H9 (cell line): ENCODE measurements at regions not wholly inside any gene's neighbourhood (a gene's known extent, or its start where the extent isn't known, plus 50 kb on each side); places are given as distances from the start of the nearest gene placed in this dataset.

Experiments
- DNase-seq: peaks from one replicate; pipeline ENCODE4 v3.0.0-alpha.2; 2017
- H2AFZ ChIP-seq: one replicate; pipeline ENCODE4 v1.6.1; 2013; ENCODE audit warnings: mild to moderate bottlenecking, low read length, control low read depth, moderate library complexity
- H2AK5ac ChIP-seq: 2 replicates; pipeline ENCODE4 v1.6.1; 2013; ENCODE audit warnings: low read length, control low read depth, mixed read lengths; ENCODE audit not compliant: insufficient read length
- H2BK120ac ChIP-seq: one replicate; pipeline ENCODE4 v1.6.1; 2013; ENCODE audit warnings: low read depth, mild to moderate bottlenecking, low read length, control low read depth, inconsistent platforms; ENCODE audit not compliant: poor library complexity, severe bottlenecking
- H2BK12ac ChIP-seq: 2 replicates; pipeline ENCODE4 v1.6.1; 2013; ENCODE audit warnings: low read length, control low read depth, mixed read lengths, low read depth; ENCODE audit not compliant: insufficient read length
- H2BK15ac ChIP-seq: 2 replicates; pipeline ENCODE4 v1.6.1; 2013; ENCODE audit warnings: low read depth, low read length, control low read depth
- H2BK20ac ChIP-seq: one replicate; pipeline ENCODE4 v1.6.1; 2013; ENCODE audit warnings: low read depth, mild to moderate bottlenecking, low read length, control low read depth, inconsistent platforms; ENCODE audit not compliant: poor library complexity, severe bottlenecking
- H2BK5ac ChIP-seq: 2 replicates; pipeline ENCODE4 v1.6.1; 2013; ENCODE audit warnings: low read length, control low read depth, mixed read lengths; ENCODE audit not compliant: insufficient read length
- H3K14ac ChIP-seq: 2 replicates; pipeline ENCODE4 v1.6.1; 2013; ENCODE audit warnings: low read length, control low read depth; ENCODE audit not compliant: insufficient read depth
- H3K18ac ChIP-seq: 2 replicates; pipeline ENCODE4 v1.6.1; 2013; ENCODE audit warnings: low read depth, mild to moderate bottlenecking, mixed read lengths, low read length, control low read depth; ENCODE audit not compliant: insufficient read length
- H3K23ac ChIP-seq: 2 replicates; pipeline ENCODE4 v1.6.1; 2013; ENCODE audit warnings: low read length, control low read depth, mixed read lengths, low read depth; ENCODE audit not compliant: insufficient read length
- H3K23me2 ChIP-seq: 2 replicates; pipeline ENCODE4 v1.6.1; 2013; ENCODE audit warnings: low read depth, mild to moderate bottlenecking, mixed read lengths, low read length, control low read depth; ENCODE audit not compliant: insufficient read length, poor library complexity, severe bottlenecking
- H3K27ac ChIP-seq: 2 replicates; pipeline ENCODE4 v1.5.1; 2013; ENCODE audit warnings: low read length, control low read depth, mixed read lengths, low read depth; ENCODE audit not compliant: insufficient read length
- H3K27me3 ChIP-seq: 2 replicates; pipeline ENCODE4 v1.6.1; 2013; ENCODE audit warnings: low read length, control low read depth, inconsistent platforms; ENCODE audit not compliant: insufficient read depth
- H3K4ac ChIP-seq: 2 replicates; pipeline ENCODE4 v1.6.1; 2013; ENCODE audit warnings: low read depth, mild to moderate bottlenecking, control low read depth, inconsistent platforms, low read length, moderate library complexity
- H3K4me1 ChIP-seq: 2 replicates; pipeline ENCODE4 v1.6.1; 2013; ENCODE audit warnings: low read length, control low read depth, inconsistent platforms; ENCODE audit not compliant: insufficient read depth
- H3K4me2 ChIP-seq: 2 replicates; pipeline ENCODE4 v1.6.1; 2013; ENCODE audit warnings: low read length, control low read depth, mixed read lengths; ENCODE audit not compliant: insufficient read length, insufficient read depth
- H3K56ac ChIP-seq: 2 replicates; pipeline ENCODE4 v1.6.1; 2013; ENCODE audit warnings: low read depth, mild to moderate bottlenecking, mixed read lengths, low read length, control low read depth; ENCODE audit not compliant: insufficient read length
- H3K79me1 ChIP-seq: 2 replicates; pipeline ENCODE4 v1.6.1; 2013; ENCODE audit warnings: low read depth, mild to moderate bottlenecking, moderate library complexity, low read length, control low read depth, inconsistent platforms; ENCODE audit not compliant: insufficient read depth, poor library complexity, severe bottlenecking
- H3K79me2 ChIP-seq: 2 replicates; pipeline ENCODE4 v1.6.1; 2013; ENCODE audit warnings: low read length, control low read depth, inconsistent platforms; ENCODE audit not compliant: insufficient read depth
- H3K9ac ChIP-seq: 2 replicates; pipeline ENCODE4 v1.6.1; 2013; ENCODE audit warnings: low read length, control low read depth, mixed read lengths; ENCODE audit not compliant: insufficient read length; ENCODE audit errors: extremely low read depth
- H3K9me3 ChIP-seq: one replicate; pipeline ENCODE4 v1.6.1; 2013; ENCODE audit warnings: low read depth, low read length, inconsistent platforms; ENCODE audit not compliant: control insufficient read depth
- H3T11ph ChIP-seq: one replicate; pipeline ENCODE4 v1.6.1; 2013; ENCODE audit warnings: mild to moderate bottlenecking, low read length, control low read depth, inconsistent platforms
- H4K20me1 ChIP-seq: one replicate; pipeline ENCODE4 v1.6.1; 2013; ENCODE audit not compliant: control insufficient read depth, insufficient read length, insufficient read depth
- H4K5ac ChIP-seq: 2 replicates; pipeline ENCODE4 v1.6.1; 2013; ENCODE audit warnings: low read depth, mild to moderate bottlenecking, mixed read lengths, low read length, control low read depth; ENCODE audit not compliant: insufficient read length
- H4K8ac ChIP-seq: replicated peaks from 2 replicates; pipeline ENCODE4 v1.6.1; 2013; ENCODE audit warnings: low read length, control low read depth, mixed read lengths, low read depth; ENCODE audit not compliant: insufficient read length
- H4K91ac ChIP-seq: 2 replicates; pipeline ENCODE4 v1.6.1; 2013; ENCODE audit warnings: low read depth, mild to moderate bottlenecking, moderate library complexity, mixed read lengths, low read length, control low read depth; ENCODE audit not compliant: insufficient read length
- H3K27ac Mint-ChIP-seq, 3 experiments: 2 replicates in 2 of 3; 3 replicates in 1 of 3; pipeline ENCODE4 v1.8.0; 2020 to 2021; ENCODE audit warnings: mixed read lengths in 3 of 3, mild to moderate bottlenecking in 1 of 3, moderate library complexity in 1 of 3
- H3K27me3 Mint-ChIP-seq: 2 replicates; pipeline ENCODE4 v1.8.0; 2021; ENCODE audit warnings: low read depth, mild to moderate bottlenecking, moderate library complexity, mixed read lengths
- H3K36me3 Mint-ChIP-seq, 3 experiments: 2 replicates in 2 of 3; 3 replicates in 1 of 3; pipeline ENCODE4 v1.8.0; 2020 to 2021; ENCODE audit warnings: low read depth in 3 of 3, mixed read lengths in 3 of 3; ENCODE audit not compliant: insufficient read depth in 1 of 3
- H3K4me1 Mint-ChIP-seq, 2 experiments: 2 replicates each; pipeline ENCODE4 v1.8.0; 2020; ENCODE audit warnings: mixed read lengths in 2 of 2
- H3K4me3 Mint-ChIP-seq, 2 experiments: 2 replicates in 1 of 2; 3 replicates in 1 of 2; pipeline ENCODE4 v1.8.0; 2020 to 2021; ENCODE audit warnings: mild to moderate bottlenecking in 2 of 2, mixed read lengths in 2 of 2, moderate library complexity in 1 of 2
- H3K9me3 Mint-ChIP-seq, 2 experiments: 2 replicates in 1 of 2; 3 replicates in 1 of 2; pipeline ENCODE4 v1.8.0; 2020; ENCODE audit warnings: mild to moderate bottlenecking in 2 of 2, mixed read lengths in 2 of 2, moderate library complexity in 1 of 2
- WGBS: extraction: QIAGEN DNeasy Blood & Tissue Kit; methylation state at CpG from one replicate; pipeline ENCODE4 v1.1.7; 2013; ENCODE audit warnings: missing lambda C conversion rate, low lambda C conversion rate, mixed read lengths; ENCODE audit not compliant: insufficient read length; ENCODE audit errors: extremely low coverage; 5-methylcytosine and 5-hydroxymethylcytosine counted together
- TF ChIP-seq, protein P1 (sequence below): fragments of 200-600 bp; sonication (generic); conservative IDR thresholded peaks from 3 replicates; pipeline ENCODE4 v1.8.0; 2021; ENCODE audit warnings: antibody characterized with exemption, mild to moderate bottlenecking

GRCh38 chr21:28767523-28767922 lies 225.2 kb downstream of the LTN1 start:
- H3K79me1 ChIP-seq: no peaks in the 10 kb centered on the region
- H2BK5ac ChIP-seq: no peak overlapping the region
- no peak overlapping the region for H2BK12ac ChIP-seq
- no peak overlapping the region for H3K18ac ChIP-seq
- no peak overlapping the region for H3K14ac ChIP-seq
- no peaks in the 10 kb centered on the region for H3K27me3 ChIP-seq
- H3K79me2 ChIP-seq: no peaks in the 10 kb centered on the region
- no peak for DNase-seq
- no peak overlapping the region for H3K9ac ChIP-seq
- Mint-ChIP-seq H3K4me1 (no peaks in the 10 kb centered on the region), H3K36me3 (peaks cover 0 to 13% (median 0%) of the 10 kb centered on the region in 3 experiments; a peak in 2 of 7 replicates), H3K9me3 (peaks cover 16 to 17% of the 10 kb centered on the region in 2 experiments), H3K27ac (no peak overlapping the region), H3K27me3 (no peaks in the 10 kb centered on the region), H3K4me3 (no peak overlapping the region)
- no peaks in the 10 kb centered on the region for H3K23me2 ChIP-seq
- H3T11ph ChIP-seq: no peak overlapping the region
- no peak overlapping the region for H4K91ac ChIP-seq
- no peak overlapping the region for H2BK120ac ChIP-seq
- H4K20me1 ChIP-seq: no peaks in the 10 kb centered on the region
- WGBS: no CpG with 5 or more reads among the region's 5 CpGs
- H3K27ac ChIP-seq: no peak overlapping the region
- no peak overlapping the region for H3K4ac ChIP-seq
- no peak overlapping the region for H2BK15ac ChIP-seq
- no peak overlapping the region for H3K4me2 ChIP-seq
- no peak overlapping the region for H2BK20ac ChIP-seq
- H3K4me1 ChIP-seq: no peaks in the 10 kb centered on the region
- no peak overlapping the region for H2AK5ac ChIP-seq
- no peak overlapping the region for H4K5ac ChIP-seq
- no peak overlapping the region for H3K23ac ChIP-seq
- no peaks in the 10 kb centered on the region for H3K9me3 ChIP-seq
- no peak overlapping the region for H2AFZ ChIP-seq
- no peak overlapping the region for H3K56ac ChIP-seq
- TF ChIP-seq, protein P1, sequence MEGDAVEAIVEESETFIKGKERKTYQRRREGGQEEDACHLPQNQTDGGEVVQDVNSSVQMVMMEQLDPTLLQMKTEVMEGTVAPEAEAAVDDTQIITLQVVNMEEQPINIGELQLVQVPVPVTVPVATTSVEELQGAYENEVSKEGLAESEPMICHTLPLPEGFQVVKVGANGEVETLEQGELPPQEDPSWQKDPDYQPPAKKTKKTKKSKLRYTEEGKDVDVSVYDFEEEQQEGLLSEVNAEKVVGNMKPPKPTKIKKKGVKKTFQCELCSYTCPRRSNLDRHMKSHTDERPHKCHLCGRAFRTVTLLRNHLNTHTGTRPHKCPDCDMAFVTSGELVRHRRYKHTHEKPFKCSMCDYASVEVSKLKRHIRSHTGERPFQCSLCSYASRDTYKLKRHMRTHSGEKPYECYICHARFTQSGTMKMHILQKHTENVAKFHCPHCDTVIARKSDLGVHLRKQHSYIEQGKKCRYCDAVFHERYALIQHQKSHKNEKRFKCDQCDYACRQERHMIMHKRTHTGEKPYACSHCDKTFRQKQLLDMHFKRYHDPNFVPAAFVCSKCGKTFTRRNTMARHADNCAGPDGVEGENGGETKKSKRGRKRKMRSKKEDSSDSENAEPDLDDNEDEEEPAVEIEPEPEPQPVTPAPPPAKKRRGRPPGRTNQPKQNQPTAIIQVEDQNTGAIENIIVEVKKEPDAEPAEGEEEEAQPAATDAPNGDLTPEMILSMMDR: no peak
- no peak overlapping the region for H4K8ac ChIP-seq
